ENCODE measurements at regions not wholly inside any gene's neighbourhood (a gene's known extent, or its start where the extent isn't known, plus 50 kb on each side); places are given as distances from the start of the nearest gene placed in this dataset.
"Not testable (repeated sequence)": the region's sequence is repeated elsewhere in the genome, so short reads cannot be mapped to it uniquely, and the experiment has no call there.

GRCh38 chr3:30453360-30454039, 152.9 kb upstream of the TGFBR2 start:
- H3K27me3 Mint-ChIP-seq (ENCODE audit: unreplicated experiment), result no peaks in the 10 kb centered on the region

DNA sequence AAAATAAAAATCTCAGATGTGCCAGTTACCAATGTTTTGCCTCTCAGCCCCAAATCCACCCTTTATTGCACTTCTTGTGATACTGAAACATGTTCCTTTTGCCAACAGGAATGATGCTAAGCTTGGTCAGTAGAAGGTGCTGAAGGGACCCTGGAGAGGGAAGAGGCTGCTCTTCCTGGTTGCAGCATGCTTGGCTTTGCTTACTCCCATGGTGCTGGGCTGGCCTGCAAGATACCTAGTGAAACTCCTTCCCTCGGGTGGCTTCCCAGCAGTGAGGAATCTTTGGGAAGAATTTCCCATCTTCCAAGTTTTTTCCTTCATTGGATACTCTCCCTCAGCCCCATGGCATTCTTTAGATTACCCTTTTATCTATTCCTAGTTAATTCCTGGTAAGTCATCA, 151.8 kb upstream of the TGFBR2 start:
- Mint-ChIP-seq H3K36me3 (ENCODE audit: unreplicated experiment) (peaks cover 5% of the 10 kb centered on the region), H3K27me3 (ENCODE audit: unreplicated experiment) (no peaks in the 10 kb centered on the region), H3K27ac (ENCODE audit: unreplicated experiment) (no peak overlapping the region), H3K4me1 (ENCODE audit: low read depth, unreplicated experiment) (no peaks in the 10 kb centered on the region), H3K4me3 (ENCODE audit: unreplicated experiment) (no peak overlapping the region), H3K9me3 (ENCODE audit: unreplicated experiment) (no peaks in the 10 kb centered on the region)
- DNase-seq, result no peak
- no peak for TF ChIP-seq CTCF (IDR thresholded peaks at IDR 0.05; ENCODE audit: partially characterized antibody, unreplicated experiment)

More at GRCh38 chr3:30453360-30454039, 152.9 kb upstream of the TGFBR2 start:
- H3K9me3 Mint-ChIP-seq (ENCODE audit: unreplicated experiment), result no peaks in the 10 kb centered on the region
- no peaks in the 10 kb centered on the region for H3K4me1 Mint-ChIP-seq (ENCODE audit: low read depth, unreplicated experiment)
- TF ChIP-seq CTCF (IDR thresholded peaks at IDR 0.05; ENCODE audit: partially characterized antibody, unreplicated experiment), result no peak
- no peak overlapping the region for H3K4me3 Mint-ChIP-seq (ENCODE audit: unreplicated experiment)
- no peak overlapping the region for H3K27ac Mint-ChIP-seq (ENCODE audit: unreplicated experiment)
- no peak for DNase-seq
- H3K36me3 Mint-ChIP-seq (ENCODE audit: unreplicated experiment), result peaks cover 5% of the 10 kb centered on the region

DNA sequence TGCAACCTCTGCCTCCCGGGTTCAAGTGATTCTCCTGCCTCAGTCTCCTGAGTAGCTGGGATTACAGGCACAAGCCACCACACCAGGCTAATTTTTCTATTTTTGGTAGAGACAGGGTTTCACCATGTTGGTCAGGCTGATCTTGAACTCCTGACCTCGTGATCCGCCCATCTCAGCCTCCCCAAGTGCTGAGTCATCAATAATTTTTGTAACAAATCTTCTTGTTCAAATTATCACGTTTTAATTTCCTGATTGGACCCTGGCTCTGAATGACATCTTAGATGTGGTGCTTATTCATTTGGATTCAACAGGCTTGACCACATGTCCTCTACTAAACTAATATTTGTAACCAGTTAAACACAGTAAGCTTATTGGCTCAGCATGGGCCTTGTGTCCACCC, 151.3 kb upstream of the TGFBR2 start:
- not testable (repeated sequence) for H3K27ac Mint-ChIP-seq (ENCODE audit: unreplicated experiment); H3K4me1 Mint-ChIP-seq (ENCODE audit: low read depth, unreplicated experiment); H3K36me3 Mint-ChIP-seq (ENCODE audit: unreplicated experiment); H3K27me3 Mint-ChIP-seq (ENCODE audit: unreplicated experiment); H3K9me3 Mint-ChIP-seq (ENCODE audit: unreplicated experiment); DNase-seq; H3K4me3 Mint-ChIP-seq (ENCODE audit: unreplicated experiment)

- Mint-ChIP-seq H3K4me1 (ENCODE audit: low read depth, unreplicated experiment) (no peaks in the 10 kb centered on the region), H3K9me3 (ENCODE audit: unreplicated experiment) (no peaks in the 10 kb centered on the region), H3K36me3 (ENCODE audit: unreplicated experiment) (peaks cover 5% of the 10 kb centered on the region), H3K4me3 (ENCODE audit: unreplicated experiment) (no peak overlapping the region), H3K27me3 (ENCODE audit: unreplicated experiment) (no peaks in the 10 kb centered on the region), H3K27ac (ENCODE audit: unreplicated experiment) (no peak overlapping the region)
- no peak for DNase-seq
- no peak for TF ChIP-seq CTCF (IDR thresholded peaks at IDR 0.05; ENCODE audit: partially characterized antibody, unreplicated experiment)
Observed at GRCh38 chr3:30455840-30456239, 150.6 kb upstream of the TGFBR2 start.

- H3K27ac Mint-ChIP-seq (ENCODE audit: unreplicated experiment), result no peak overlapping the region
- no peaks in the 10 kb centered on the region for H3K9me3 Mint-ChIP-seq (ENCODE audit: unreplicated experiment)
- H3K27me3 Mint-ChIP-seq (ENCODE audit: unreplicated experiment), result no peaks in the 10 kb centered on the region
- no peaks in the 10 kb centered on the region for H3K4me1 Mint-ChIP-seq (ENCODE audit: low read depth, unreplicated experiment)
- no peak for DNase-seq
- no peak overlapping the region for H3K4me3 Mint-ChIP-seq (ENCODE audit: unreplicated experiment)
- H3K36me3 Mint-ChIP-seq (ENCODE audit: unreplicated experiment), result peaks cover 5% of the 10 kb centered on the region
- no peak for TF ChIP-seq CTCF (IDR thresholded peaks at IDR 0.05; ENCODE audit: partially characterized antibody, unreplicated experiment)
Observed at GRCh38 chr3:30456264-30456663, 150.1 kb upstream of the TGFBR2 start.
